IPS DF 6.9 (cell line): ENCODE measurements at regions not wholly inside any gene's neighbourhood (a gene's known extent, or its start where the extent isn't known, plus 50 kb on each side); places are given as distances from the start of the nearest gene placed in this dataset.
"Not testable (repeated sequence)": the region's sequence is repeated elsewhere in the genome, so short reads cannot be mapped to it uniquely, and the experiment has no call there.

ENCODE experiments used
- DNase-seq: peaks from one replicate; pipeline ENCODE4 v3.0.0-alpha.2; 2013; ENCODE audit warnings: low read depth, low spot score
- H3K27ac ChIP-seq: one replicate; pipeline ENCODE4 v1.5.1; 2013; ENCODE audit warnings: low read length, control low read depth
- H3K27me3 ChIP-seq: 2 replicates; pipeline ENCODE4 v1.6.1; 2013; ENCODE audit warnings: mild to moderate bottlenecking, low read length; ENCODE audit not compliant: control insufficient read depth, insufficient read depth
- H3K36me3 ChIP-seq: 2 replicates; pipeline ENCODE4 v1.6.1; 2013; ENCODE audit warnings: low read length; ENCODE audit not compliant: control insufficient read depth, insufficient read depth
- H3K4me1 ChIP-seq: 2 replicates; pipeline ENCODE4 v1.6.1; 2013; ENCODE audit warnings: low read length; ENCODE audit not compliant: control insufficient read depth, insufficient read depth
- H3K4me3 ChIP-seq: 2 replicates; pipeline ENCODE4 v1.5.1; 2013; ENCODE audit warnings: mild to moderate bottlenecking, low read length
- H3K9me3 ChIP-seq: 2 replicates; pipeline ENCODE4 v1.6.1; 2013; ENCODE audit warnings: low read length, inconsistent platforms; ENCODE audit not compliant: control insufficient read depth, insufficient read depth
- WGBS: extraction: QIAGEN DNeasy Blood & Tissue Kit; methylation state at CpG from one replicate; pipeline ENCODE4 v1.1.7; 2013; ENCODE audit warnings: mixed read lengths, missing lambda C conversion rate; ENCODE audit not compliant: insufficient read length, insufficient coverage; 5-methylcytosine and 5-hydroxymethylcytosine counted together

GRCh38 chr16:29116980-29117379 is 132.1 kb downstream of the LAT start:
- H3K36me3 ChIP-seq: no peaks in the 10 kb centered on the region
- H3K27ac ChIP-seq: no peak overlapping the region
- no CpG with 5 or more reads among the region's 14 CpGs for WGBS
- no peak overlapping the region for H3K4me3 ChIP-seq
- H3K4me1 ChIP-seq: peaks cover 1% of the 10 kb centered on the region; the same call in 1 of the 2 replicates
- DNase-seq: no peak
- no peaks in the 10 kb centered on the region for H3K9me3 ChIP-seq
- H3K27me3 ChIP-seq: no peaks in the 10 kb centered on the region; the same call in 1 of the 2 replicates

- not testable (repeated sequence) for H3K27ac ChIP-seq, DNase-seq, H3K36me3 ChIP-seq, H3K4me3 ChIP-seq, H3K4me1 ChIP-seq, H3K27me3 ChIP-seq, H3K9me3 ChIP-seq
- WGBS: no CpG with 5 or more reads among the region's 12 CpGs
Observed at GRCh38 chr16:29116207-29116606, 131.4 kb downstream of the LAT start.

GRCh38 chr16:29115802-29116141 is 130.9 kb downstream of the LAT start:
- not testable (repeated sequence) for H3K36me3 ChIP-seq, H3K27me3 ChIP-seq, H3K4me3 ChIP-seq, DNase-seq, H3K4me1 ChIP-seq, H3K9me3 ChIP-seq, H3K27ac ChIP-seq
- WGBS: no CpG with 5 or more reads among the region's 3 CpGs

GRCh38 chr16:29114989-29115801 is 130.3 kb downstream of the LAT start:
- not testable (repeated sequence) for H3K27ac ChIP-seq, H3K4me3 ChIP-seq, H3K36me3 ChIP-seq, H3K4me1 ChIP-seq, H3K9me3 ChIP-seq, H3K27me3 ChIP-seq
- peak; percentile 9 for DNase-seq
- no CpG with 5 or more reads among the region's 26 CpGs for WGBS

- Histone ChIP-seq H3K4me1 (no peaks in the 10 kb centered on the region), H3K9me3 (no peaks in the 10 kb centered on the region), H3K36me3 (no peaks in the 10 kb centered on the region), H3K27me3 (no peaks in the 10 kb centered on the region; the same call in 1 of the 2 replicates), H3K4me3 (no peak overlapping the region), H3K27ac (no peak overlapping the region)
- no CpG with 5 or more reads among the region's 6 CpGs for WGBS
- no peak for DNase-seq
Observed at GRCh38 chr16:29114574-29114973, 129.7 kb downstream of the LAT start.

GRCh38 chr16:29113446-29113845 is 128.6 kb downstream of the LAT start:
- not testable (repeated sequence) for H3K4me3 ChIP-seq, DNase-seq, H3K36me3 ChIP-seq, H3K9me3 ChIP-seq, H3K27me3 ChIP-seq, H3K4me1 ChIP-seq, H3K27ac ChIP-seq
- no CpG with 5 or more reads among the region's 1 CpG for WGBS

GRCh38 chr16:29112755-29113347 is 128.0 kb downstream of the LAT start:
- Histone ChIP-seq H3K27me3 (no peaks in the 10 kb centered on the region), H3K4me3 (no peak overlapping the region), H3K9me3 (no peaks in the 10 kb centered on the region), H3K27ac (no peak overlapping the region), H3K36me3 (no peaks in the 10 kb centered on the region), H3K4me1 (no peaks in the 10 kb centered on the region)
- no peak for DNase-seq
- no CpG with 5 or more reads among the region's 4 CpGs for WGBS

GRCh38 chr16:29111901-29112680 is 127.2 kb downstream of the LAT start:
- not testable (repeated sequence) for H3K27ac ChIP-seq
- no CpG with 5 or more reads among the region's 8 CpGs for WGBS

GRCh38 chr16:29111421-29111820 is 126.6 kb downstream of the LAT start:
- Histone ChIP-seq H3K27me3 (no peaks in the 10 kb centered on the region), H3K9me3 (no peaks in the 10 kb centered on the region), H3K36me3 (no peaks in the 10 kb centered on the region), H3K4me3 (no peak overlapping the region), H3K27ac (no peak overlapping the region), H3K4me1 (peaks cover 2% of the 10 kb centered on the region; the same call in 1 of the 2 replicates)
- DNase-seq: no peak
- no CpG with 5 or more reads among the region's 5 CpGs for WGBS

More at GRCh38 chr16:29111901-29112680, 127.2 kb downstream of the LAT start:
- not testable (repeated sequence) for DNase-seq, H3K4me1 ChIP-seq, H3K9me3 ChIP-seq, H3K27me3 ChIP-seq, H3K4me3 ChIP-seq, H3K36me3 ChIP-seq

- no CpG with 5 or more reads among the region's 6 CpGs for WGBS
- not testable (repeated sequence) for H3K4me1 ChIP-seq, H3K4me3 ChIP-seq, H3K9me3 ChIP-seq, H3K27ac ChIP-seq, H3K36me3 ChIP-seq, H3K27me3 ChIP-seq, DNase-seq
Observed at GRCh38 chr16:29108625-29109169, 123.8 kb downstream of the LAT start.
